GM19328 (cell line): ENCODE measurements at regions not wholly inside any gene's neighbourhood (a gene's known extent, or its start where the extent isn't known, plus 50 kb on each side); places are given as distances from the start of the nearest gene placed in this dataset.
A peak's percentile ranks its signal among the peaks of the same experiment; 100 is the strongest.

Experiments
- ATAC-seq: cut with Tn5 transposase; IDR thresholded peaks from one replicate; pipeline ENCODE4 v1.9.1; 2021; ENCODE audit warnings: mild to moderate bottlenecking, moderate library complexity; ENCODE audit not compliant: unreplicated experiment

DNA sequence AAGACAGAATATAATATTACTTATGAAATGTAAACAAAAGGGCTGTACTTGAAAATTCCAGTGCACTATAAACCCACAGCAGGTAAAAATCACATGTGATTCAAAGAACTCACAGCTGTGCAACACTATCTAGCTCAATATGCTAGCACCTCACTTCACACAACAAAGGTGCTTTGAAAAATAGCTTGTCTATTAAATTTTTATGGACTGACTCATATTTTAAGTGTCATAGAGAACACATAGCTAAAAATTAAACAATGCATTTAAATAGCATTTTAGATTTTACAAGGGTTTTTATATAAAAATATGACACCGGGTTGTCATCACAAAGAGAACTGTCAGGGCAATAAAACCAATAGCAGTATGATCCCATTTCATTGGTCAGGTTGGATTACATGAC is 1390.5 kb upstream of the TENM4 start:
- no peak for ATAC-seq

GRCh38 chr11:80827781-80828180 is 1387.0 kb upstream of the TENM4 start:
- ATAC-seq, result no peak

DNA sequence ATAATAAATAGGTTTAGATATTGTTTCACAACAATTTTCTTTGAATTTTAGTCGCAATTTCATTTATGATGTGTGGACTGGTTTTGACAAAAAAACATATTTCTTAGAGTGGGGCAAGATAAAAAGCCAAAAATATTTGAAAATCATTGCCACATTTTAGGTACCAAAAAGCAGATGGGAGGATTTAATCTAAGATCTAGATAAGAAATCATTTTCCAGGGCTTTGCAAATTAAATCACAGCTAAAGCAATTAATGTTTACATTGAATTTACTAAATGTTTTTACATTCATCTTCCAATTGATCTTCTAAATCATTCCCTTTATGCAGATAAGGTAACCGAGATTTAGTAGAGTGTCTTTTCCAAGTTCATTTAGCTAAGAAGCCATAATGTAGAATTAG is 1386.0 kb upstream of the TENM4 start:
- no peak for ATAC-seq

GRCh38 chr11:80822308-80822707 is 1381.5 kb upstream of the TENM4 start:
- ATAC-seq, result no peak

DNA sequence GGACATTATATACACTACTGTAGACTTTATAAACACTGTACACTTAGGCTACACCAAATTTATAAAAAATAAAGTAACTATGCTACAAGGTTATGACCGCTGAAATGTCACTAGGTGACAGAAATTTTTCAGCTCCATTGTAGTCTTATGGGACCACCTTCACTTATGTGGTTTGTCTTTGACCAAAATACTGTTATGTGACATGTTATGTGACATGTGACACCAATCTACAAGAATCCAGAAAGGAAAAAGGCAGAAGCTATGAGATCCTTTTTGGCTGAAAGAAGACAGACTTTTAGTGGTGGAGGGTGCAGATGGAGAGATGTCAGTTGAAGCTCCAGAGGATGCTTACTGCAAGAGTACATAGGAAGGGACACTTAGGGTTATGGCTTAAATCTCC is 1378.4 kb upstream of the TENM4 start:
- ATAC-seq, result no peak

DNA sequence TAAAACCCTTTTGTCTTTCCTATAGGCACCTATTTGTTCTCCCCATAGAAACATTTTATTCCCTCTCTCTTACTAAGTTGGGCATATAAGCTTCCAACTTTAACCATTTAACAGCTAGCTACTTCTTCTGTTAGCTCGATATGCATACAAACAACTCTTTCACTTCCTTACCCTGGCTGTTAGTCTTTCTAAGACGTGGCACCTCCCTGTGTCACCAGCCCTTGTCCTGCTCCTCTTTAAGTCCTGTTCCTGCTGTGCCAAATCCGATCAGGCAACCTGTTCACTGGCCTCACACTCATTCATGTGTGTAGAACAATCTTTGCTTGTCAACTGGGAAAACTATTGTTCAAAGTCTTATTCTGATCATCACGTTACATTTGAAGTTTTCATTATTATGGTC is 1376.1 kb upstream of the TENM4 start:
- ATAC-seq, result no peak

GRCh38 chr11:80816454-80816847 is 1375.6 kb upstream of the TENM4 start:
- ATAC-seq, result peak; percentile 31

GRCh38 chr11:80815752-80816453 is 1375.1 kb upstream of the TENM4 start:
- ATAC-seq, result peak; percentile 88

DNA sequence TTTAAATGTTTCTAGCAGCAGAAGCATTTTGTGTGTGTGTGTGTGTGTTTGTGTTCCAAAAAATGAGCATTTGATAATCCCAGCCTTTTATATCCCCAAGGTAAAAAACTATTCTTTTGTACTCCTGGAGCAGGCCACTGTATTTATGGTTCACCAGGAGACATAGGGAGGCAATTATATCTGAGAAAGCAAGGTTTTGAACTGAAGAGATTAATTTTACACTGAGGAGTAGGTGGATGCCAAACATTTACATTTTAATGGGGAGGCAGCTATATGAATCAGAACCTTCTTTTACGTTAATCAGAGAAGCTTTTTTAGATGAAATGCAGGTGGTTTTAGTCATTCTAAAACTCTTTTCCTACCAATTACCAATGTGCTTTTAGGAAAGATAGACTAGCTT is 1374.0 kb upstream of the TENM4 start:
- ATAC-seq, result no peak

- no peak for ATAC-seq
These were observed 1369.9 kb upstream of the TENM4 start for GRCh38 chr11:80810695-80811094.

- ATAC-seq, result no peak
These were observed 1357.3 kb upstream of the TENM4 start for GRCh38 chr11:80798174-80798573.

DNA sequence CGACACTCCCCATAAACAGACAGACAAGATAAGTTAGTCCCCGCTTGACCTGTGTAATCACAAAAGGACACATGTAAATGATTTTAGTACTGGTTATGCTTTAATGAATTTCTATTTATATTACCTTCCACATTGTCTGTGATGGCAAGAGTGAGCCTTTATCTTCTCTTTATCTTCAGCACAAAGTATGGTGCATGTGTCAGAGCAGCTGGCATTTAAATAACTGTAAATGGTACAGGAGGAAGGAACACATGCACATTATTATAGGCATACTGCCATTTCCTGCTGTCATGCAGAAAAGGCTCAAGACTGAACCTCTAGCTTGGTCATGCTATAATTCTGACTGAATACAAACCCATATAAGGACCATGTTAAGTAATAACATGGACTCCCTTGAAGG is 1342.7 kb upstream of the TENM4 start:
- no peak for ATAC-seq

- ATAC-seq, result no peak
These were observed 1341.5 kb upstream of the TENM4 start for GRCh38 chr11:80782135-80782885.

DNA sequence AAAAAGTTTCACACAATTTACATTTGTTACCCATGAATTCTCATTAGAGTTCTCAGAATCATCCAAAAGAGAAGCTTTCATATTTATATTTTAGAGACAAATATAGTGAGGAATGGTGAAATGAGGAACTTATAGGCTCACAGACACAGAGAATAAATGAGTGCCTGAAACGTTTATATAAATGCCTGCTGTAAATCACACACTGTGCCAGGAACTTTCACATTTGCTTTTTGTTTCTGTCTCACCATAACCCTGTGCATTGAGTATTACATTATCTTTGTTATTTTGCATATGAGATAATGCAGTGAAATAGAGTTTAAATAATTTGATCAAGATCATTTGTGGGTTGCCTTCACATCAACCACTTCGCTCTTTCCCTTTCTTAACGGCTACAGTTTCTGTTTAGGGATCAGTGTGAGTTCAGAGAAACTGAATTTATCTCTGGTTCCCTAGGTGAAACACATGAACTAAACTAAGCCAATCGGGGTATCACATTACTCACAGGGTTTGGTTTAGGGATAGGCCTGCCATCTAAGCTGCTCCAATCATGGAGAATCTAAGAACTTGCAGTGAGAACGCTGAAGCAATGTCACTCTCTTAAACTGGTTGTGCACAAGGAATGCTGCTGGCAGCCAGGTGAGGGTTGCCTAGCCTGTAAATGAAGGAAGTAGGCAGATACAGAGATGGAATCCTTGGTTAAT is 1339.2 kb upstream of the TENM4 start:
- ATAC-seq, result no peak

- no peak for ATAC-seq
These were observed 1338.1 kb upstream of the TENM4 start for GRCh38 chr11:80778941-80779340.

DNA sequence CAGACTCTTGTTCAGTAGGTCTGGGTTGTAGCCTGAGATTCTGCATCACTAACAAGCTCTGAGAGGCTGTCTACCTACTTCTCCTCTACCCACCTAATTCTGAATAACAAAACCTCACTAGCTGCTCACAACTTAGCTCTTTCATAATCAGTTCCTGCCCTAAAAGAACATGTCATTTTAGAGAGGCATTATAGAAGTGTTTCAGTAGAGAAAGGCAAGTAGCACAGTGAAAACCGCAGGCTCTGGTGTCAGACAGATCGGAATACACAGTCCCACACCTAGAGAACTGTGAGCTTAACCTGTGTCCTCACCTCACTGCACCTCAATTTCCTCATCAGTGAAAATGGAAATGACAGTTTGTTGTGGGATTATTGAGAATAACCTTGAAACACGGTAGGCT is 1337.6 kb upstream of the TENM4 start:
- no peak for ATAC-seq

DNA sequence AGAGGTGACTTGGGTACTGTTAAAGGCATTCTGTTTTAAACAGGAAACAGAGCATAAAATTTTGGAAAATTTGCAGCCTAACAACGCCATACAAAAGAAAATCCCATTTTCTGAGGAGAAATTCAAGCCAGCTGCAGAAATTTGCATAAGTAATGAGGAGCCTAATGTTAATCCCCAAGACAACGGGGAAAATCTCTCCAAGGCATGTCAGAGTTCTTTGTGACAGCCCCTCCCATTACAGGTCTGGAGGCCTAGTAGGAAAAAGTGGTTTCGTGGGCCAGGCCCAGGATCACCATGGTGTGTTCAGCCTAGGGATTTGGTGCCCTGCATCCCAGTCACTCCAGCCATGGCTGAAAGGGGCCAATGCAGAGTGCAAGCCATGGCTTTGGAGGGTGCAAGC is 1333.1 kb upstream of the TENM4 start:
- no peak for ATAC-seq

- ATAC-seq, result no peak
These were observed 1330.2 kb upstream of the TENM4 start for GRCh38 chr11:80771017-80771416.

DNA sequence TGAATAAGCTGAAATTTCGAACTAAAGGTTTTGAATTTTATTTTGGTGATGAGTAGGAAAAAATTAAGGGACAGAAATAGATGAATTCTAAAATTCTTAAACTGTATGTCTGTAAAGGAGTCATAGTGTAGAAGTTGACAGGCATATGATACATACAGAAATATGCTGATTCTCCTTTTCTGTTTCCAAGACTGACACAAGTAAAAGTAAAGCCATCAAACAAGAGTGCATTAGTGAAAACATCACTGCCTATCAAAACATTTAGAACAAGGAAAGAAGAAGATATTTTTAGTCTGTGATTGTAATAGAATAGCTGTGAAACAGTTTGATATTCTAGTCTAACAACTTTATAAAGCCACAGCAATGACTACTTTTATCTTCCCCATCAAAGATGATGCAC is 1318.0 kb upstream of the TENM4 start:
- no peak for ATAC-seq

- ATAC-seq, result no peak
These were observed 1307.5 kb upstream of the TENM4 start for GRCh38 chr11:80748207-80748925.

GRCh38 chr11:80746300-80746699 is 1305.5 kb upstream of the TENM4 start:
- ATAC-seq, result no peak
